GM18502 (cell line): ENCODE measurements at regions not wholly inside any gene's neighbourhood (a gene's known extent, or its start where the extent isn't known, plus 50 kb on each side); places are given as distances from the start of the nearest gene placed in this dataset.
"Not testable (repeated sequence)": the region's sequence is repeated elsewhere in the genome, so short reads cannot be mapped to it uniquely, and the experiment has no call there.

ENCODE experiments used
- ATAC-seq: cut with Tn5 transposase; IDR thresholded peaks from one replicate; pipeline ENCODE4 v1.9.1; 2021; ENCODE audit warnings: mild to moderate bottlenecking; ENCODE audit not compliant: unreplicated experiment, poor library complexity

- ATAC-seq: no peak
Observed at GRCh38 chr9:89670801-89671434, 66.1 kb downstream of the GADD45G start.

DNA sequence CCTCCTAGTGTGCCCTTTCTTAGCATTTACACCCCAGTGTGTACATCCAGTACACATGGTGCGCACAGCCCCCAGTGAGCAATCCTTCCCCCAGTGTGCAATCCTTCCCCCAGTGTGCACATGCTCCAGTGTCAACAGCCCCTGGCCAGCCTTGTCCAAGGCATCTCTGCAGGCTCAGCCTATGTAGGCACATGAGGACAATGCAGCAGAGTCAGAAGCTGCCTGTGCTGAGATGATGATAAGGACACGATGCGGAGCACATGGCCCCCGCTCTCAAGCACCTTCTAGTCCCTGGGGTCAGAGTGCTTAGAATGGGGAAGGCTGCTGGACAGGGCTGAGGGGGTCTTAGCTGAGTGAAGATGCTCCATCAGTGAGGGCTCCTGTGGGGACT lies 69.8 kb downstream of the GADD45G start:
- no peak for ATAC-seq

DNA sequence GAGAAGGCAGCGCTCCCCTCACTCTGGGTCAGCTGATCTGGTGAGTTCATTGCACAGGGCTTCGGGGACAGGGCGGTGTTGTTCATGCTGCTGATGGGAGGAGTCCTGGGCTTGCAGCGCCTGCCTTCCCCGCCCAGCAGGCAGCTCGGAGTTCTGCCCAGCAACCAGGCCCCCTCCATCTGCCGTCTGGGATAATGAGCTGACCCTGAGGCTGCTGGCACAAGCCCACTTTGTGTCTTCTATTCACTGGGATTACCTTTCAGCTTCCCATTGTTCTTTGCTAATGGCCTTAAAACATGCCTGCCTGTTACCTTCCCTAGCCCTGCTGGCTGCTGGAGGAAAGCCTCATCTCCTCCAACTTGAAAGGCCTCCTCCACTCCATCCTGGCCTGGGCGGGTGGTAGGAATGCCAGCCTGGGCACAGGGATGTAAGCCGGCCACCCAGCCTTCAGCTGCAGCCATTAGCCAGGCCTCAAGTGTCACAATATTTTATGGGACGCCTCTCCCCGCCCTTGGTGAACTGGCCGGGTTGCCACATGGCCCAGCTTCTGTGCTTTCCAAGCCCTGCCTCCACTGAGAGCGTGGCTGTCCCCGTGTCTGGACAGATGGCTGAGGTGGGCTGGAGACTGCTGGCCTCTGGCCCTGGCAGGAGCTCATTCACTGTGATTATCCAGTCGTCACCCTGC lies 70.4 kb downstream of the GADD45G start:
- no peak for ATAC-seq

GRCh38 chr9:89676281-89676680 lies 71.5 kb downstream of the GADD45G start:
- ATAC-seq: no peak

DNA sequence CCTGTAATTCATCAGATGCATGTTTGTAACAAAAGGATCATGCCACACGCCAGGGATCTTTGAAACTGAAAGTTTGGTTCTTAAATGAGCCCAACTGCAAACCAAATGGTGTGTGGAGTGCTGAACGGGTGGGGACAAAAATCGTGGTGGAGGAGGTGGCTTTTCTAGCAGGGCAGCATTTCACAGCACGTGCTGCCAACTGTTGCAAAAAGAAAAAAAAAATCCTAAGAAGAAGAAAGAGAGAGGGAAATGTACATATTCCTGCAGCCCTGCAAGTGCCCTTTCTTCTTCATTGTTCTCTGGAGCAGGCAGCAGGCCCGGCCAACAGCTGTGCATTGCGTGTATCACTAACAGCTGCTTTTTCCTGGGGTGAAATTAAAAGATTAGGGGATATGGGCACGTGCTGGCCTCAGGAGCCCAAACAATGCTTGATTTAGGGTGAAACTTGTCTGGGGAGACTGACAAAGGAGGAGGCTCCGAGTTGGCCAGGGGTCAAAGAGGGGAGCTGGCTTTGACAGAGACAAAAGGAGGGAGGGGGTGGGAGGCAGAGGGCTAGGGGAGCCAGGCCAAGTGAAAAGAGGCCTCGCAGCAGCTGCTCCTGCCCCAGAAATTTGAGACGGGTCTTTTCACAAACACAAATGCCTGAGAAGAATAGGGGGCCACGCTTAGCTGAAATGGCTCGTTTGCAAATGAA lies 73.0 kb downstream of the GADD45G start:
- ATAC-seq: no peak

- ATAC-seq: no peak
Observed at GRCh38 chr9:89678396-89679015, 73.7 kb downstream of the GADD45G start.

- no peak for ATAC-seq
Observed at GRCh38 chr9:89679016-89679415, 74.2 kb downstream of the GADD45G start.

- no peak for ATAC-seq
Observed at GRCh38 chr9:89679581-89679980, 74.8 kb downstream of the GADD45G start.

- ATAC-seq: no peak
Observed at GRCh38 chr9:89680547-89681467, 76.0 kb downstream of the GADD45G start.

- not testable (repeated sequence) for ATAC-seq
Observed at GRCh38 chr9:89681468-89681859, 76.7 kb downstream of the GADD45G start.

GRCh38 chr9:89683626-89684025 lies 78.8 kb downstream of the GADD45G start:
- no peak for ATAC-seq

DNA sequence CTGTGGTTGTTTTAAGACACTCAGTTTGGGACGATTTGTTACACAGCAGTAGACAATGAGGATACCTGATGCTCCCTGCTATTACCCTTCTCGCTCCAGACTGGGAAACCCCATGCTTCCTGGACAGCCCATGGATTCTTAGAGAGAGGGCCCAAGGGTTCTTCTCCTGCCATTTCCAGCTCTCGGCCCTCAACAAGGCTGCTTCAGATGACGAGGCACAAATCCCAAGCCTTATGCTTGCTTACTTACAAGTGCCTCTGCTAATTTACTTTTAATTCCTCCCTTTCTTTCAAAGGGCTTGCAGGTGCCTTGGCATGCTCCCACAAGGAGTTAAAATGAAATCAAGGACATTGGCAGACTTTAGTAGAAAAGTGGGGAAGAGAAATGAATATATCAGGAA lies 79.4 kb downstream of the GADD45G start:
- ATAC-seq: no peak

- ATAC-seq: no peak
Observed at GRCh38 chr9:89684912-89685636, 80.3 kb downstream of the GADD45G start.

DNA sequence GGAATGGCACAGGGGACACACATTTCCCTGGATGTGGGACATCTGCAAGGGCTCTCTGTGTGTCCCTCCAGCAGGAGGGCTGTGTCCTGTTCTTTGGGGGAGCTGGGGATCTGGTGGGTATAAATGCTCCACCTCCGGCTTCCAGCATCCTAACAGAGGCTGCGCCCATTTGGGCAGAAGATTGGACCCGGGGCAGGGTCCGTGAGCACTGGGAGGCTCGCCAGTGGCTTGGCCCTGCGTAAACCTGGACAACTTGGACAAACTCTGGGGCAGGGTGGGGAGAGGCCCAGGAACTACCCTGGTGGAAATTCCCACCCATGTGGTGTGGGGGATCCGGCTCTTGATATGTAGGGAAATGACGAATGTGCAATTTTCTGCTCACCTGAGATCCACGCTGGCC lies 80.9 kb downstream of the GADD45G start:
- no peak for ATAC-seq

GRCh38 chr9:89686126-89686525 lies 81.3 kb downstream of the GADD45G start:
- no peak for ATAC-seq

DNA sequence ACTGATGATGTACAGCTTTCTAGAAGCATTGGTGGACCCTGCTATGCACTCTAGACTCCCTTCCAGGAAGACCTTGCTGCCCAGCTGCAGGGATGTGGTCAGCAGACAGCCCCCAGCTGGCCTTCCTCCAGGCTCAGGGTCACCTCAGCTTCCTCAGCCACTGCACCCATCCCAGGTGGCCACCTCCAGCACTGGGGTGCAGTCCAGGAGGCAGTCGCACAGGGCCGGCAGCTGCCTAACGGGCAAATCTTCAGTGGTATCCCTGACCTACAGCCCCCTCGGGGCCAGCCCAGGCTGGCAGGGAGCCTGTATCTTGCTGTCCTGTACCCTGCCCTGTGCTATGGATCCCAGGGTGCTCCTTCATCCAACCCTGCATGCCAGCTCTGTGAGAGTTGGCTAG lies 81.8 kb downstream of the GADD45G start:
- no peak for ATAC-seq

DNA sequence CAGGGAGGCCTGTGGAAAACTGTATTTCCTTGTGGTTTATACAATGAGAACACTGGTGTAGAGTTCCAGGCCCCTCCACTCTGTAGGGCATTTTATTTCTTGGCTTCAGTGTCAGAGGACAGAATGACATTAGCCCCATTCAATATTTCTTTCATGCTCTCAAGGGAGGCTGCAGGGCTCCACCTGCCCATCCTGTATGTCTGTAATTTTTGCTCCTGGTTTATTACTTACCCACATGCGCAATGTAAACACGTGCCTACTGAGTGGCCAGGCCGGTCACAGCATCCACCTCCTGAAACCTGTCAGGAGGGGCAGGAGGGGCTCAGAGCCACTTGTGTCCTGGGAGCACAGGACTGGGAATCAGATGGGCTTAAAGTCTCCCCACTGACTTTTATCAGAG lies 82.4 kb downstream of the GADD45G start:
- ATAC-seq: no peak

- ATAC-seq: no peak
Observed at GRCh38 chr9:89687848-89688247, 83.0 kb downstream of the GADD45G start.

DNA sequence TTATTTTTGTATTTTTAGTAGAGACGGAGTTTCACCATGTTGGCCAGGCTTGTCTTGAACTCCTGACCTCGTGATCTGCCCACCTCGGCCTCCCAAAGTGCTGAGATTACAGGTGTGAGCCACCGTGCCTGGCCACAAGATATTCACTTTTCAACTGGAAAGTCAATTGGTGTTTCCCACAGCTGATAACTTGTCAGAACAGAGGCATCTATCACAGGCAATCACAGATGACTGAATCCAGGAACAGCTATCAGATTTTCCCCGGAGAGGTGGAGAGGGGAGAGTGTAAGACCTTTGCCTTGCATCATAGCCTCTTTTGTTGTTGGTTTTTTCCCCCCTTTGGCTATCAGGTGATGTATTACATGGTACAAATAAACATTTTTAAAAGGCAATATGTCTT lies 84.5 kb downstream of the GADD45G start:
- ATAC-seq: not testable (repeated sequence)
